SK-N-SH (cell line): ENCODE measurements at regions not wholly inside any gene's neighbourhood (a gene's known extent, or its start where the extent isn't known, plus 50 kb on each side); places are given as distances from the start of the nearest gene placed in this dataset.

ENCODE experiments used
- CTCF ChIA-PET: fragments of 300-600, 350-600 bp; formaldehyde crosslinking; extraction: SDS; loops from one replicate; lab custom pipeline; 2021; lab: Yijun Ruan, JAX
- POLR2A ChIA-PET: fragments of 350-600 bp; sonication (Branson Sonifier 250); formaldehyde crosslinking; extraction: SDS; loops from one replicate; lab custom pipeline; 2020; ENCODE audit warnings: antibody characterized with exemption, inconsistent platforms; lab: Yijun Ruan, JAX
- DNase-seq: peaks from one replicate; pipeline ENCODE4 v3.0.0; 2012
- H2AFZ ChIP-seq: fragments of 200-600 bp; sonication (generic); 2 replicates; pipeline ENCODE4 v1.8.1; 2016; ENCODE audit warnings: antibody characterized with exemption, mild to moderate bottlenecking, low read depth
- H3F3A ChIP-seq: fragments of 200-600 bp; sonication (generic); replicated peaks from 2 replicates; pipeline ENCODE3; 2016; ENCODE audit warnings: antibody characterized with exemption, mild to moderate bottlenecking; ENCODE audit not compliant: insufficient read depth
- H3K27ac ChIP-seq, 2 experiments: fragments of 200-500 bp in 1 of 2; fragments of 200-600 bp in 1 of 2; sonication (Bioruptor generic) in 1 of 2; sonication (generic), shearing (Covaris generic) in 1 of 2; 2 replicates each; pipeline versions ENCODE4 v1.5.1 to v1.6.1; 2014 to 2016; ENCODE audit warnings: low read depth in 2 of 2, inconsistent platforms in 1 of 2, low read length in 1 of 2, mild to moderate bottlenecking in 1 of 2, mixed read lengths in 1 of 2
- H3K27me3 ChIP-seq: fragments of 200-600 bp; sonication (generic), shearing (Covaris generic); 2 replicates; pipeline ENCODE4 v1.6.1; 2016; ENCODE audit warnings: mixed run types; ENCODE audit not compliant: insufficient read depth
- H3K36me3 ChIP-seq, 2 experiments: fragments of 200-500 bp in 1 of 2; fragments of 200-600 bp in 1 of 2; sonication (Bioruptor generic) in 1 of 2; sonication (generic) in 1 of 2; replicated peaks in 1 of 2; 2 replicates each; pipeline versions ENCODE3 to v1.5.1; 2014 to 2016; ENCODE audit warnings: low read length in 1 of 2, mild to moderate bottlenecking in 1 of 2; ENCODE audit not compliant: insufficient read depth in 2 of 2, control insufficient read depth in 1 of 2
- H3K4me1 ChIP-seq, 2 experiments: fragments of 200-500 bp in 1 of 2; fragments of 200-600 bp in 1 of 2; sonication (Bioruptor generic) in 1 of 2; sonication (generic), shearing (Covaris generic) in 1 of 2; 2 replicates each; pipeline versions ENCODE4 v1.5.1 to v1.6.1; 2014 to 2016; ENCODE audit warnings: low read depth in 1 of 2, low read length in 1 of 2, mixed run types in 1 of 2; ENCODE audit not compliant: insufficient read depth in 2 of 2, control insufficient read depth in 1 of 2
- H3K4me2 ChIP-seq: fragments of 200-600 bp; sonication (generic), shearing (Covaris generic); 2 replicates; pipeline ENCODE4 v1.6.1; 2017; ENCODE audit warnings: mixed run types
- H3K4me3 ChIP-seq, 2 experiments: fragments of 200-500 bp in 1 of 2; fragments of 200-600 bp in 1 of 2; sonication (Bioruptor generic) in 1 of 2; sonication (generic), shearing (Covaris generic) in 1 of 2; 2 replicates each; pipeline versions ENCODE4 v1.5.1 to v1.8.1; 2014 to 2016; ENCODE audit warnings: low read depth in 2 of 2, inconsistent platforms in 1 of 2, low read length in 1 of 2, mild to moderate bottlenecking in 1 of 2, mixed read lengths in 1 of 2, moderate library complexity in 1 of 2
- H3K79me2 ChIP-seq: fragments of 200-600 bp; sonication (generic); 2 replicates; pipeline ENCODE4 v1.8.1; 2017; ENCODE audit warnings: mild to moderate bottlenecking; ENCODE audit not compliant: insufficient read depth
- H3K9ac ChIP-seq: fragments of 200-600 bp; sonication (generic); 2 replicates; pipeline ENCODE4 v1.6.1; 2017; ENCODE audit warnings: mixed run types
- H3K9me2 ChIP-seq: fragments of 200-600 bp; sonication (generic); 2 replicates; pipeline ENCODE4 v1.6.1; 2017; ENCODE audit warnings: mixed run types
- H3K9me3 ChIP-seq: fragments of 200-600 bp; sonication (generic); 2 replicates; pipeline ENCODE4 v1.6.1; 2017; ENCODE audit warnings: mixed run types, mild to moderate bottlenecking, moderate library complexity
- H4K20me1 ChIP-seq: fragments of 200-600 bp; sonication (generic); 2 replicates; pipeline ENCODE4 v1.6.1; 2017; ENCODE audit warnings: mild to moderate bottlenecking, mixed run types; ENCODE audit not compliant: insufficient read depth
- CHD2 ChIP-seq: fragments of 150-350 bp; IDR thresholded peaks from 2 replicates; pipeline ENCODE4 v1.6.1; 2018; ENCODE audit warnings: low read length; ENCODE audit not compliant: partially characterized antibody
- ELF1 ChIP-seq: IDR thresholded peaks from 2 replicates; pipeline ENCODE4 v1.4.0; 2012
- EP300 ChIP-seq, 2 experiments: IDR thresholded peaks; 2 replicates each; pipeline versions ENCODE4 v1.4.0 to v1.6.1; 2012; ENCODE audit warnings: borderline replicate concordance in 1 of 2, low read depth in 1 of 2, low read length in 1 of 2
- EZH2phosphoT487 ChIP-seq: fragments of 200-600 bp; sonication (generic); IDR thresholded peaks from 2 replicates; pipeline ENCODE4 v1.6.1; 2017; ENCODE audit warnings: low read depth, mixed run types, mild to moderate bottlenecking, antibody characterized with exemption, moderate library complexity, borderline replicate concordance
- FOXM1 ChIP-seq: IDR thresholded peaks from 2 replicates; pipeline ENCODE4 v1.4.0; 2012; ENCODE audit warnings: low read depth, mild to moderate bottlenecking
- GATA2 ChIP-seq: sonication (generic); formaldehyde crosslinking; IDR thresholded peaks from 2 replicates; pipeline ENCODE4 v1.5.0; 2020; ENCODE audit warnings: mild to moderate bottlenecking, missing genetic modification reagents
- JUND ChIP-seq: IDR thresholded peaks from 2 replicates; pipeline ENCODE4 v1.4.0; 2012
- NFIC ChIP-seq: IDR thresholded peaks from 2 replicates; pipeline ENCODE4 v1.4.0; 2012; ENCODE audit warnings: borderline replicate concordance
- NRF1 ChIP-seq: IDR thresholded peaks from 2 replicates; pipeline ENCODE4 v1.6.1; 2012; ENCODE audit warnings: low read depth, mild to moderate bottlenecking, low read length
- POLR2AphosphoS5 ChIP-seq: IDR thresholded peaks from 2 replicates; pipeline ENCODE4 v1.6.1; 2012; ENCODE audit warnings: low read depth, low read length
- RAD21 ChIP-seq: IDR thresholded peaks from 2 replicates; pipeline ENCODE4 v1.6.1; 2012; ENCODE audit warnings: mild to moderate bottlenecking, low read length
- RCOR1 ChIP-seq: fragments of 150-350 bp; IDR thresholded peaks from 2 replicates; pipeline ENCODE4 v1.6.1; 2017; ENCODE audit warnings: antibody characterized with exemption, low read length
- SIN3A ChIP-seq: IDR thresholded peaks from 2 replicates; pipeline ENCODE4 v1.6.1; 2012; ENCODE audit warnings: low read depth, mild to moderate bottlenecking, low read length, moderate library complexity, borderline replicate concordance
- TAF1 ChIP-seq: IDR thresholded peaks from 2 replicates; pipeline ENCODE4 v1.6.1; 2012; ENCODE audit warnings: low read depth, mild to moderate bottlenecking, low read length, moderate library complexity, borderline replicate concordance
- TCF12 ChIP-seq: IDR thresholded peaks from 2 replicates; pipeline ENCODE4 v1.4.0; 2012
- YY1 ChIP-seq: IDR thresholded peaks from 2 replicates; pipeline ENCODE4 v1.4.0; 2012; ENCODE audit warnings: low read depth, mild to moderate bottlenecking
- WGBS: methylation state at CpG from one replicate; pipeline ENCODE4 v1.1.6; 2017; ENCODE audit warnings: low lambda C conversion rate; 5-methylcytosine and 5-hydroxymethylcytosine counted together
- TF ChIP-seq, protein P1 (sequence below): fragments of 200-600 bp; sonication (generic); IDR thresholded peaks from 2 replicates; pipeline ENCODE4 v1.6.1; 2017; ENCODE audit warnings: antibody characterized with exemption, mild to moderate bottlenecking, moderate library complexity
- TF ChIP-seq, protein P2 (sequence below): IDR thresholded peaks from 2 replicates; pipeline ENCODE4 v1.6.1; 2012; ENCODE audit warnings: mild to moderate bottlenecking, low read depth, low read length, moderate library complexity

DNA sequence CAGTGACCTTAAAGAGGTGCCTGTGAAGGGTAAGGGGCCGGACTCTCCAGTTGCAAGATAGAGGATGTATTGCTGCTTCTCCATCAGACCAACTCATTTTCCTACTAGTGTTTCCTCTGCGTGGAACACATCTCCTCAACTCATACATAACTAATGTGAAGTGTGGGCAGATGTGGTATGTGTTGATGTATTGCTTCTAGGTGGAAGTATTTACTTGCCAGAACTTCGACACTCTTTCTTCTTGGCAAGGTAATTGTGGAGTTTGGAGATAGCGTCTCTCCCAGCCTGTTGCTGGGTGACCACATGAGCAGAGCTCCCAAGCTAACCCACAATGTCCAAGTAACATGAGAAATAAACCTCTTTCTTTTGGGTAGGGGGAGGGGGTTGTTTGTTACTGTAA, 456.9 kb downstream of the DYNC2H1 start:
- Histone ChIP-seq H3K4me2 (no peak overlapping the region), H3K9me3 (no peaks in the 10 kb centered on the region), H3K4me3 (no peak overlapping the region), H3K9me2 (no peaks in the 10 kb centered on the region; the same call in 1 of the 2 replicates), H4K20me1 (no peaks in the 10 kb centered on the region), H3K79me2 (no peaks in the 10 kb centered on the region), H3K27me3 (no peaks in the 10 kb centered on the region), H3K9ac (no peak overlapping the region), H3K4me1 (no peaks in the 10 kb centered on the region), H3F3A (no peaks in the 10 kb centered on the region), H2AFZ (no peak overlapping the region), H3K27ac (no peak overlapping the region), H3K36me3 (no peaks in the 10 kb centered on the region)
- POLR2A ChIA-PET, result no interaction called here
- CTCF ChIA-PET, result no interaction called here
- no peak for DNase-seq
- WGBS, result 58% methylated on average over 4 of the region's 4 CpGs
- no peak for TF ChIP-seq NFIC

DNA sequence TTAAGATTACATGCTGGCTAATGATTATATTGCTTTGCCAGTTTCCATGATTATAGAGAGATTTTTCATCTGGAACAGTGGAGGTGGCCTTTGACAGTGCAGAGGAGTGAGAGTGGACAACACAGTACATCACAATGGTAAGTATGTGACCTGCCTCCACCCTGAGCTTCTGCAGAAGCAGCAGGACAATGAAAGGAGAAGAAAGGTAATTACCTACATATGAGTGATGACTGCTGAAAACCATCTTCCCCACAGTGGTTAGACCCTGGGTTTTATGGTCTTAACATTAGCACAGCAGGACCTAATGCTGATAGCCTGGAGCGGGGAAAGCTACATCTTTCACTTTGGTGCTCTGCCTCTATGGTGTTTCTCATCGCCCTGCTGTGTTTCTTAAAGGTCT, 454.7 kb upstream of the DDI1 start:
- Histone ChIP-seq H3K9me2 (no peaks in the 10 kb centered on the region), H3K27ac (no peak overlapping the region), H3F3A (no peaks in the 10 kb centered on the region), H3K79me2 (no peaks in the 10 kb centered on the region), H3K9ac (no peak overlapping the region), H3K4me1 (peaks cover 0 to under 1% of the 10 kb centered on the region in 2 experiments; a peak in 1 of 4 replicates), H3K9me3 (no peaks in the 10 kb centered on the region), H3K36me3 (no peaks in the 10 kb centered on the region), H3K27me3 (no peaks in the 10 kb centered on the region), H2AFZ (no peak overlapping the region), H3K4me2 (no peak overlapping the region), H4K20me1 (no peaks in the 10 kb centered on the region), H3K4me3 (no peak overlapping the region)
- TF ChIP-seq, protein P1, sequence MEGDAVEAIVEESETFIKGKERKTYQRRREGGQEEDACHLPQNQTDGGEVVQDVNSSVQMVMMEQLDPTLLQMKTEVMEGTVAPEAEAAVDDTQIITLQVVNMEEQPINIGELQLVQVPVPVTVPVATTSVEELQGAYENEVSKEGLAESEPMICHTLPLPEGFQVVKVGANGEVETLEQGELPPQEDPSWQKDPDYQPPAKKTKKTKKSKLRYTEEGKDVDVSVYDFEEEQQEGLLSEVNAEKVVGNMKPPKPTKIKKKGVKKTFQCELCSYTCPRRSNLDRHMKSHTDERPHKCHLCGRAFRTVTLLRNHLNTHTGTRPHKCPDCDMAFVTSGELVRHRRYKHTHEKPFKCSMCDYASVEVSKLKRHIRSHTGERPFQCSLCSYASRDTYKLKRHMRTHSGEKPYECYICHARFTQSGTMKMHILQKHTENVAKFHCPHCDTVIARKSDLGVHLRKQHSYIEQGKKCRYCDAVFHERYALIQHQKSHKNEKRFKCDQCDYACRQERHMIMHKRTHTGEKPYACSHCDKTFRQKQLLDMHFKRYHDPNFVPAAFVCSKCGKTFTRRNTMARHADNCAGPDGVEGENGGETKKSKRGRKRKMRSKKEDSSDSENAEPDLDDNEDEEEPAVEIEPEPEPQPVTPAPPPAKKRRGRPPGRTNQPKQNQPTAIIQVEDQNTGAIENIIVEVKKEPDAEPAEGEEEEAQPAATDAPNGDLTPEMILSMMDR, result no peak
- TF ChIP-seq CHD2 (no peak), GATA2 (CRISPR knock-in tag) (no peak), SIN3A (no peak), TAF1 (no peak), POLR2AphosphoS5 (no peak), YY1 (no peak), TCF12 (no peak), JUND (no peak), RAD21 (no peak), ELF1 (no peak), NRF1 (no peak), RCOR1 (no peak), EP300 (IDR thresholded peaks at IDR 0.05; ENCODE audit: borderline replicate concordance in 1 of 2, low read depth in 1 of 2, low read length in 1 of 2) (no peak), FOXM1 (no peak), EZH2phosphoT487 (no peak)
- TF ChIP-seq, protein P2, sequence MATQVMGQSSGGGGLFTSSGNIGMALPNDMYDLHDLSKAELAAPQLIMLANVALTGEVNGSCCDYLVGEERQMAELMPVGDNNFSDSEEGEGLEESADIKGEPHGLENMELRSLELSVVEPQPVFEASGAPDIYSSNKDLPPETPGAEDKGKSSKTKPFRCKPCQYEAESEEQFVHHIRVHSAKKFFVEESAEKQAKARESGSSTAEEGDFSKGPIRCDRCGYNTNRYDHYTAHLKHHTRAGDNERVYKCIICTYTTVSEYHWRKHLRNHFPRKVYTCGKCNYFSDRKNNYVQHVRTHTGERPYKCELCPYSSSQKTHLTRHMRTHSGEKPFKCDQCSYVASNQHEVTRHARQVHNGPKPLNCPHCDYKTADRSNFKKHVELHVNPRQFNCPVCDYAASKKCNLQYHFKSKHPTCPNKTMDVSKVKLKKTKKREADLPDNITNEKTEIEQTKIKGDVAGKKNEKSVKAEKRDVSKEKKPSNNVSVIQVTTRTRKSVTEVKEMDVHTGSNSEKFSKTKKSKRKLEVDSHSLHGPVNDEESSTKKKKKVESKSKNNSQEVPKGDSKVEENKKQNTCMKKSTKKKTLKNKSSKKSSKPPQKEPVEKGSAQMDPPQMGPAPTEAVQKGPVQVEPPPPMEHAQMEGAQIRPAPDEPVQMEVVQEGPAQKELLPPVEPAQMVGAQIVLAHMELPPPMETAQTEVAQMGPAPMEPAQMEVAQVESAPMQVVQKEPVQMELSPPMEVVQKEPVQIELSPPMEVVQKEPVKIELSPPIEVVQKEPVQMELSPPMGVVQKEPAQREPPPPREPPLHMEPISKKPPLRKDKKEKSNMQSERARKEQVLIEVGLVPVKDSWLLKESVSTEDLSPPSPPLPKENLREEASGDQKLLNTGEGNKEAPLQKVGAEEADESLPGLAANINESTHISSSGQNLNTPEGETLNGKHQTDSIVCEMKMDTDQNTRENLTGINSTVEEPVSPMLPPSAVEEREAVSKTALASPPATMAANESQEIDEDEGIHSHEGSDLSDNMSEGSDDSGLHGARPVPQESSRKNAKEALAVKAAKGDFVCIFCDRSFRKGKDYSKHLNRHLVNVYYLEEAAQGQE, result no peak
- no peak for DNase-seq
- WGBS, result 100% methylated on average over 1 of the region's 2 CpGs
- ChIA-PET CTCF (interaction anchor here (1.0 to 2.5 kb wide), 3 partner anchors 19 to 324 kb away, joined by 3 to 6 read pairs (median 5); no protein-coding TSS in a partner anchor), POLR2A (no interaction called here)
